ENCODE measurements at regions not wholly inside any gene's neighbourhood (a gene's known extent, or its start where the extent isn't known, plus 50 kb on each side); places are given as distances from the start of the nearest gene placed in this dataset.
"Not testable (repeated sequence)": the region's sequence is repeated elsewhere in the genome, so short reads cannot be mapped to it uniquely, and the experiment has no call there.

DNA sequence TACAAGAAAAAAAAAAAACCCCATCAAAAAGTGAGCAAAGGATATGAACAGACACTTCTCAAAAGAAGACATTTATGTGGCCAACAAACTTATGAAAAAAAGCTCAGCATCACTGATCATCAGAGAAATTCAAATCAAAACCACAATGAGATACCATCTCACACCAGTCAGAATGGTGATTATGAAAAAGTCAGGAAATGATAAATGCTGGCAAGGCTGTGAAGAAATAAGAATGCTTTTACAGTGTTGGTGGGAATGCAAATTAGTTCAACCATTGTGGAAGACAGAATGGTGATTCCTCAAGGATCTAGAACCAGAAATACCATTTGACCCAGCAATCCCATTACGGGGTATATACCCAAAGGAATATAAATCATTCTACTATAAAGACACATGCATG, 192.7 kb downstream of the CPE start:
- not testable (repeated sequence) for TF ChIP-seq RORA, ZNF121 (CRISPR knock-in tag; IDR thresholded peaks at IDR 0.05)
